ENCODE measurements at regions not wholly inside any gene's neighbourhood (a gene's known extent, or its start where the extent isn't known, plus 50 kb on each side); places are given as distances from the start of the nearest gene placed in this dataset.

DNA sequence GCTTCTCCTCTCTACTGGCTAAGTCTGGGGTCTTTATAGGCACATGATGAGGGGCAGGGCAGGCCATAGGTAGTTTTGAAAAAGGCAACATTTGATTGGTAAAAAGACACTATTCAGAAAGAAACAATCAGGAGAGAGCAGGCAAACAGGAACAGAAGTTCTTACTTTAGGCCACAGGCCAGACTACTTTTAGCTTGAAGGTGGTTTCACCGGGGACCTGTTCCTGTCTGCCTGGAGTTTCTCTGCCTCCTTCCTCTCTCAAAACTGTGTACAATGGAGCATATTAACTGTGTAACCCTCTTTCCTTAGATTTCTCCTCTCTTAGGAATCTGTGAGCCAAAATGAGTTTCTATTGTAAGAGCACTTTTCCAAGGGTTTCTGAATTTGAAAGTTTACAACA is 167.9 kb upstream of the AVPR1A start:
- no peak for DNase-seq (ENCODE audit: low read depth)

DNA sequence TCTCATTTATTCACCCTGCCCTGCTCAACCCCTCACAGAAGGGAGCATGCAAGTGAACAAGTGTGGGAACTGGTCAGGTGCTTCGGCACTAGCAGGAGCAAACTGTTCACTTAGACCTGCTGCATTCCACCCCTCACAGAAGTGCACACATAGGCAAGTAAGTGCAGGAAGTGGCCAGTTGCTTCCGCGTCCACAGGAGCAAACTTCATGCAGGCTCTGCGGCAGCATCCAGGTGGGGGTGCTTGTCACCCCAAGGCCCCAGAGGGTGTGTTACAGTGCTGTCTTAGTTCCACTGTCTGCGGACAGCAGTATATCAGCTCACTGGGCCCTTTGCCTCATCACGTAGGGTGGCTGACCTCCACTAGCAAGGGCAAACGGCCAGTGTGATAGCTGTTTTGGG is 167.3 kb upstream of the AVPR1A start:
- DNase-seq (ENCODE audit: low read depth), result no peak

DNA sequence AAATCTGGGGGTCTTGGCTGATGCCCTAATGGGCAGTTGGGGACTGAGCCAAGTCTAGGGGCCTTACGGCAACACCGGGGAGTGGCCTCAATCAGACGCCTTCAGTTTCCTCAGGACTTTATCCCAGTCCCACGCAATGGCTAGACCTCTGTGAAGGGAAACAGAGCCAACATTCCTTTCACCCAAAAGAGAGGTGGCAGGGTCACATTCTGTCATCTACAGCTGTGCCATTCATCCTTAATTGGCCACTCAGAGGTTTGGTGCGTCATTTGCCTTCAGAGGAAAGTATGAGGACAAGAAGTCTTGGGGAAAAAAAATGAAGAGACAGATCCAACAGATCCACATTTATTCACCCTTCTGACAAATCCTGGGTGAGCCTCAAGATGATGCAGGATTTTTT is 166.9 kb upstream of the AVPR1A start:
- DNase-seq (ENCODE audit: low read depth), result peak; percentile 89

DNA sequence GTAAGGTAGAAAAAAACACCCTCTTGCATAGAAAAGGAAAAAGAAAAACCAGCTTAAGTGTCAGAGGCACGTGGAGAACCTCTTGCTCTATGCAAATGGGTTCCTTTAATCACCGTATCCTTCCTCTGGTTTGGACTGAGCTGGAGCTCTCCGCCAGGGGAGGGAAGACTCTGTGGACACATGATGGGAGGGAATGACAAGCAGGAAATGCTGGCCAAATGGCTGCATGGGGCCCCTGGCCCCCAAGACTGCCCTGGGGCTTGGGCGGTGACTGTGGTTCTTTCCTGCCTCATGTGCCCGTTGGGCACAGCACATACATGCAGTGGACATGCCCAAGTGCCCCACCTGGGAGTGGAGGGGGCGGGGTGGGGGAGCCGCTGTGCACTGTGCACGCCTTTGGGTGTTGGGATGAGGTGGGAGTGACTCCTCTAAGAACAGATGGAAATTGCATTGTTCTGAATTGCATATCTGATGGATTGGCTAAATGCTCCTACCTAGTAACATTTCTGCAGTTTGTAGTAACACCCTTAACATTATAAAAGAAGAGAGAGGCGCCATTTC is 166.4 kb upstream of the AVPR1A start:
- peak; percentile 84 for DNase-seq (ENCODE audit: low read depth)

DNA sequence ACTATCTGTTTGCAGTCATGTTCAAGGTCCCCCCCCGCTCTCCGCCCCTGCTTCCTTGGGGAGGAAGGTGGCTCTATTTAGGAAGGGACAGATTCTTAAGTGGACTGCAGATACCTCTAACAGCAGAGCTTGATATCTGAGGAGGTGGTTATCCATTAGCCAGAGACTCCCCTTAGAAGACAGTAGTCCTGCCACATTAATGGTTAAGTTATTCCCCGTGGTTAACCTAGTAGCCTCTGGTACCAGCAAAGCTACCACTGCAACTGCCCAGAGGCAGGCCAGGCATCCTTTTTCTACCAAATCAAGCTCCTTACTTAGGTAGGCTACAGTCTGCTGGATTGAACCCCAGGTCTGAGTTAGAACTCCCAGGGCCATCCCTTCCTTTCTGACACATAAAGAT is 162.1 kb upstream of the AVPR1A start:
- DNase-seq (ENCODE audit: low read depth), result no peak

DNA sequence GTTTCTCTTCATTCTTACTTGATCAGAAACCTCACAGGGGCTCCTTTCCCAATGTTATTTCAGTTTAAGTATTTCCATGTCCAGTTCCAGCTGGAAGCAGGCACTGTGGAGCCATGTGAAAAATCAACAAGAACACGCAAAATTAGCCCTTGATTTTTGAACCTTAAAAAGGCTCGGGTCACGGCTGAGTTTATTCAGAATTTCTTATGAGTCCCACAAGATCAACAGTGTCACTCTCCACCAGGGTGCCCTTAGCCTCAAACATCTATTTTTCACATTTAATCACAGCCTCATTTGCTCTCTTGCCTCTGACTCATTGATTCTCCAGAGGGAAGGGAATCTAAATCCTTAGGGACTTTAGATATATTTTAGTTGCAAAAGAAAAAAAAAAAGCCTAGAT is 157.7 kb upstream of the AVPR1A start:
- peak; percentile 62 for DNase-seq (ENCODE audit: low read depth)

DNA sequence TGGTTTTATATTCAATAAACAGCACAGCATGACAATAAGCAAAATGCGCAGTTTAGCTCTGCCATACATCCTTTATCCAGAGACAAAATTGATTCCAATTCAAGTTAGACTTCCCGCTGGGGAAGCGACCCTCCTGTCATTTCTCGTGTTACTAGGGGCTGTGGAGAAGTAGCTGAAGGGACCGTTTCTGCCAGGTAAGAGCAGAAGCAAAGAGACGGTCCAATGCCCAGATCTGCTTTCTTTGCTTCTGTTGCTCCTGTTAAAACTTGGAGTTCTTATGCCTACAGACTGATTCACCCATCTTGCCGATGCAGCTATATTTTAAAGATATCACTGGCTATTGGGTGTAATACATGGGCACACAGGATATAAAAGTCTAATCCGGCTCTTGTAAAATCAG is 156.8 kb upstream of the AVPR1A start:
- no peak for DNase-seq (ENCODE audit: low read depth)

DNA sequence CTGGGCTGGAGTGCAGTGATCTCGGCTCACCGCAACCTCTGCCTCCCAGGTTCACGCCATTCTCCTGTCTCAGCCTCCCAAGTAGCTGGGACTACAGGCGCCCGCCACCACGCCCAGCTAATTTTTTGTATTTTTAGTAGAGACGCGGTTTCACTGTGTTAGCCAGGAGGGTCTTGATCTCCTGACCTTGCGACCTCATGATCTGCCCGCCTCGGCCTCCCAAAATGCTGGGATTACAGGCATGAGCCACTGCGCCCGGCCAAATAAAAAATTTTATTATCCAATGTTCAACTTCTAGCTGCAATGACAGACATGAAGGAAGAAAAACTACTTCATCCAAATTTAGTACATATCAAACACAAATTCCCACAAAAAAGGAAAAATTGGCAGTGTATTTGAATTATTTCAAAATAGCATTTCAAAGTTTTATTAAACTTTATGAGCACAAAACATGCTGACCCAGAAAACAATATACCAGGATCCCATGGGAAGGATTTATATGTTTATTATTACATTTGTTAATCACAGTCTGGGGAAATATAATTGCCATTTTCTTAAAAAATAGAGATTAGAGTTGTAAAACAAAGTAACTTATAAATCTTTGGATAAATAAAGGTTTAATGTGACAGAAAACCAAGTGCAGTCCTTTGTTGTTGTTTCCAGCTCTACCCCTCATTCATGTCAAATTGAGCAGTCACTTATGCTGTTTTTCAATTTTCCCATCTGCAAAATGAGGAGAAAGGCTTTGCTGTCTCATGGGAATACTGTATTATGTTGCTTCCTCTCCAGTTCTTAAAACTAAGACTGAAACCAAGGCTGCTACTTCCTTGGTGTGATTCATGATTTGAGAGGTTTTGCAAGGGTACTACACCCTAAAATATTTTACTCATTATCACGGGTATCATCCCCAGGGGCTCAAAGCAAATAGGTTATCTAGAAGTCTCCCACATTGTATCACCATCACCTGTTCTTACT is 155.2 kb upstream of the AVPR1A start:
- DNase-seq (ENCODE audit: low read depth), result peak; percentile 35

DNA sequence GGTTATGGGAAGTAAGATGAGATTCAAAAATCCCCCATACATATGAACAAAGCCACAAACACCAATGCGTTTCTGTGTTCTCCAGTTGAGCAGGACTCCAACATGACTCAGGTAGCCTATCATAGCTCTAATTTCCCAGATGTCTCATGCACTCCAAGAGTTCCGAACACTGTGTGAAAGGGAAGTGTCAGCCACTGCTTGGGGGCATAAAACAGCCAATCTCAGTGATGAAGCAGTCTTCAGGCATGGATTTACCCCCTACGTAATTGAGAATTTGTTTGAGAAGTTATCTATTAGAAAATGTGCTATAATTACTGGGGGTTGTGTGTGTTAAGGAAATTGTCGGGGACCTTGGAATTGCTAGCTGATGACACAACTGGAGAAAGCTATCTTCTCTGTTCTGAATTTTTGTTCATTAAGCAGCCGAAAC is 153.9 kb upstream of the AVPR1A start:
- peak; percentile 76 for DNase-seq (ENCODE audit: low read depth)

DNA sequence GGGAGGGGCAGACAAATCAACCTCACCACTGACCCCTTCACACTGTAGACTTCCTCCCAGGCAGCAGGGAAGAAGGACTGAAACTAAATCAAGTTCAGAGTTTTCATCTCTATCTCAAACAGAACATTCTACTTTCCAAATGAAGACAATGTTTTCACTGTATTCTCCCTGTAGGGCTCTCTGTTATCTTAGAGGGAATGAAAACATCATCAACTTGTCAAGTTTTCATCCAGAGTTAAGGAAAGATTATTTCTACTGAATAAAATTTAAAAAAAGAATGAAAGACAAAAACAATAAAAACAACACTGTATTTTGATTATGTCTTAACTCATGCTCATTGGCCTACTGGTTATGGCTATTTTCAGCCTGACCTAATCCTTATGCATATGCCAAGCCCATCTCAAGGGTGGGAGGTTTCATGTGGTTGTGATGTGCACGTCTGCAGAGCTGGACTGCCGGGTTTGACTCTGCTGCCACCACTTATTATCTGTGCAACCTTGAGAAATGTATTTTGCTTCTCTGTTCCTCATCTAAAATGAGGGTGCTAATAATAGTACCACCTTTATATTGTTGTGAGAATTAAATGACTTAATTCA is 152.0 kb upstream of the AVPR1A start:
- DNase-seq (ENCODE audit: low read depth), result no peak

DNA sequence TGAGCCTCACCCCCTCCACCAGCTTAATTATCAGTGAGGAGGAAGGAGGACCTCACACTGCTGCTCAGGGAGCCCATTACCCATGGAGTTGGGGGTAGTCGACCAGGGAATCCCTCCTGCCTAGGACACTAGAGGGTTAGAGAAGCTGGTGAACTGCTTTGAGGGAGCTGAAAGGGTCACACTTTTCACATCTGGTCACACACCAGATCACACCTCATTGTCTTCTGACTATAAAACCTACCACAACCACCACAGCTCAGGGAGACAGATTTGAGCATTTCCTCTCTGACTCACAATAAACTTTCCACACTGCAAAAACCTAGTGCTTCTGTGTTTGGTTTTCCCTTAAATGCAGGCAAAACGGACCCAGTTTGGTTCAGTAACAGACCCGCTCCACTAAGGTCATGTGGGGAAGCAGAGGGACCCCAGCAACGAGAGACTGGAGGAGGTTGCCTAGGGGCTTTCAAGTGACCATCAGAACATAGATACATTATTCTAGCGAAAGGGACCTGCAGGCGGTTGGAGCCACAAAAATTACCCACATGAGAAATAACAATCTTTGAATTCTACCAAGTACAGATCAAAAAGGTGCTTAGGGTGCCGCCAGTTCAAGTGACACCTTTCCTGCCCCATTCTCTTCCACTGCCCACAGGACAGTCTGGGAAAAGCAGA is 151.4 kb upstream of the AVPR1A start:
- peak; percentile 75 for DNase-seq (ENCODE audit: low read depth)

DNA sequence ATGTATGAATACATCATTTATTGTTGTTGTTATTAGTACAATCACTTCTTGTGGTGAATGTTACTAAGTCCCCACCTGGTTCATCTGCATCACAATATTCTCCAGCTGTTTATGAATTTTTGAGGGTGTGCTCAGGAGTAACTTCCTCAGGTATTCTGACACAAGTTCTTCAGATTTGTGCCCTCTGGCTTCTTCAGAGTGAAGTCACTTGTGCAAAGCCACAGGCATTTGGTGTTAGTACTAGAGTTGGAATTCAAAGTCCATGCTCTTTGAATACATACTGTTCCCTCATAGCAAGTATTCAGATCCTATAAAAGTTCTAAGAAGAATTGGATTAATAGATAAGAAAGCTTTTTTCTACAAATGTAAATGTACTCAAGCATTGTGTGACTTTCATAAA is 150.3 kb upstream of the AVPR1A start:
- DNase-seq (ENCODE audit: low read depth), result peak; percentile 38

DNA sequence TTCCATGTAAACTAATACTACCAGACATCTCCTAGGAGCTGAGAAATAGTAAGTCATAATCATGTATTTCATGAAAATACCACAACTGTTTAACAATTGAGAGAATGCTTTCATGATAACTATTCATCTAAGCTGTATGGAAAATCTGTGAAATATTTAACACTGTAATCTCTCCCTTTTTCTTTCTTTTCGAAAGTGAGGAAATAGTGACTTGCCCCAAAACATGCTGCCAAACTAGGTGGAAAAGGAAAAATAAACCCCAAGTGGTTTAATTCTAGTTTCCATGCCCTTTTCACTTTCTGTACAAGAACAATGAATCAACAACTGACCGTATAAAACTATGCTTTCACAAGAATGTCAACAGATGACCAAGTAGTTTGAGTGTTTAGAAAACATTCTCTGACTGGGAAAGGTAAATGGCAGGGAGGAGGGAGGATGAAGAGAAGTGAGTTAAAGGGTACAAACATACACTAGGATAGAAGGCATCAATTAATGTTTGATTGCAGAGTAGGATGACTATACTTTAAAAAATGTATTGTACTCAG is 147.5 kb upstream of the AVPR1A start:
- DNase-seq (ENCODE audit: low read depth), result no peak

DNA sequence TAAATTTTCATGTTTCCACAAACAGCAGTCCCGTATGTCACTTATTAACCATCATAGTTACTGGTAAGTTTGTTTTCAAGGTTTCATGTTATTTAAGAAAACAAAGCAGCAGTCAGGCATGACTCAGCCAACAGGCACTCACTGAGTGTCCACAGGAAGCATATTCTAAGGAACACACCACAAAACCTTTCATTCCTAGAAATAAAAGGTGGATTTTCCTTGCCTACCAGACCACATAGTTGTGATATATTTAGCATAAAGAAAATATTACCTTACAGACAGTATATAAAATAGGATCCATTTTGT is 143.3 kb upstream of the AVPR1A start:
- peak; percentile 90 for DNase-seq (ENCODE audit: low read depth)

DNA sequence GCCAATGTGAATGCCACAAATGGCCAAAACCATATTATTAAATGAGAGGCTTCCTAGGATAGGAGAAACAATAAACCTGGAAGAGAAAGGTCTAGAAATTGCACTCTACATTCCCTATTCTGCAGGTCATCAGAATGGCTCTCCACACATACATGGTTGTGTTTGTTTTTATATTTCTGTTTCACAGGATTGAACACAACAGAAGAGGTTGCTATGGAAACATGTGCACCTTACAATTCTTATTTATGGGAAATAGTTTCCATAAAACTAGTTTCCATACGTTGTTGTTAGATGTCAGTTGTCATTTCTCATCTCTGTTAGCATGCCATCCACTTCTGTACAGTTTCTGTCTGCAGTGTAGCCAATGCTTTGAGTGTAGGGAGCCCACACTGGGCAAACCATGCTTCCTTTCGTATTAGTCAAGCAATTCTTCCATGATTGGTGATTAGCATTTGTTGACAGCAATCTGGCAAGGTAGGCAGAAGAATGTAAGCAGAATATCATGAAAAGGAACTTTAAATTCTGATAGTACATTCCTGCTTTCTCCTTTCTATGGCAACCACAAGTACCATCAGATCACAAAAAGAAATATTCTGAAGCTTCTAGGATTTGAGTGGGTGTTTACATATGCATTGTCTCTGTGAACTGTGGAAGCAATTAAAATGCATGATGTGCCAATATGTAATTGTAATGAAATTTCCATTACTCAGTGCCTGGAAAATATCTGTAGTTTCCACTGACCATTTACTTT is 141.6 kb upstream of the AVPR1A start:
- DNase-seq (ENCODE audit: low read depth), result no peak

DNA sequence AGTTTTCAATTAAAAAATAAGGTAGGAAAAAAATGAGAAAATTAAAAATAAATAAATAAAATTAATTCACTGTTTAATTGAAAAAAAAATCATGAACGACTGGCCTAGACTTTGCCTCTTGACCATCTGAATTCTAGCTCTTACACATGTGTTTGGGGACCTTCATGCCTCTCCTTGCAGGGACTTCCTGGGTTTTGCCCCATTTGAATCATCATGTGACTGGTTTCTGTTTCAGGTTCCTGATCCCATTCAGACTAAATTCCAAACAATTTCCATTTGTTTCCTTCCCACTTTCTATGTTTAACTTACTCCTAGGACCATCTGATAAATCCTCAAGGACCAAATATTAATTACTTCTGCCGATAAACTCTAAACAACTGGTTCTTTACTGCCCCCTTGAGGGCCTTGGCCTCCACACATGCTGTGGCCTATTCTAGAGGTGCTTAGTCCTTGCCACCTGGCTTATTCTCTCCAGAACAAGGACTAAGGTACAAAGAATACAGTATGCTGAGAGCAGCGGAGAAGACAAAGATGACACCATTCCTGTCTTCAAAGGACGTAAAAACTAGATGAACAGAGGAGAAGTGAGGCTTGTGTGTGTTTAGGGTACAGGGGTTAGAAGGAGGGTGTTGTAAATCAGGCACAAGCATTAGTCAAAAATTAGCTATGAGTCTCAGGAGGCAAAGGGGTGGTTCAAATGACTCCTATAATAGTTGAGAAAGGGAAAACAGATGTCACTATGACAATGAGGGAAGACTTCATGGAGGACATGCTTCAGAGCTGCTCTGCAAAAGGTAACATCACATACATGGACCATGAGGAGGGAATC is 125.8 kb upstream of the AVPR1A start:
- DNase-seq (ENCODE audit: low read depth), result peak; percentile 29

DNA sequence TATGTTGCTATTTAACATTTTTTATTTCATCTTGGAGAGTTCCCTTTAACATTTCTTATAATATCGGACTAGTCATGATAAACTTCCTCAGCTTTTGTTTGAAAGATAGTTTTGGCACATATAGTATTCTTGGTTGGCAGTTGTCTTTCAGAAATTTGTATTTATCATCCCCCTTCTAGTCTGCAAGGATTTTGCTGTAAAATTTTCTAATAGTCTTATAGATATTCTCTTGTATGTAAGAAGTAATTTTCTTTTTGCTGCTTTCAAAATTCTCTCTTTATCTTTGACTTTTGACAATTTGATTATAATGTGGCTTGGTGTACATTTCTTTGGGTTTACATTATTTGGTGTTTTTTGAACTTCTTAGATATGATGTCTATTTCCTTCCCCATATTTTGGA is 116.0 kb upstream of the AVPR1A start:
- no peak for DNase-seq (ENCODE audit: low read depth)

DNA sequence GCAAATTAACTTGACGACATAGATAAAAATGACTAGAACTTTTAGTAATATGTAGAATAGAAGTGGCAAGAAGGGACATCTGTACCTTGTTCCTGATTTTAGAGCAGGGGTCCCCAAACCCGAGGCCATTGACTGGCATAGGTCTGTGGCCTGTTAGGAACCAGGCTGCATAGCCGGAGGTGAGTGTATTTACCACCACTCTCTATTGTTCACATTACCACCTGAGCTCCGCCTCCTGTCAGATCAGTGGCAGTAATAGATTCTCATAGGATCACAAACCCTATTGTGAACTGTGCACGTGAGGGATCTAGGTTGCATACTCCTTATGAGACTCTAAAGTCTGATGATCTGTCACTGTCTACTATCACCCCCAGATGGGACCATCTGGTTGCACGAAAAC is 113.6 kb upstream of the AVPR1A start:
- no peak for DNase-seq (ENCODE audit: low read depth)

DNA sequence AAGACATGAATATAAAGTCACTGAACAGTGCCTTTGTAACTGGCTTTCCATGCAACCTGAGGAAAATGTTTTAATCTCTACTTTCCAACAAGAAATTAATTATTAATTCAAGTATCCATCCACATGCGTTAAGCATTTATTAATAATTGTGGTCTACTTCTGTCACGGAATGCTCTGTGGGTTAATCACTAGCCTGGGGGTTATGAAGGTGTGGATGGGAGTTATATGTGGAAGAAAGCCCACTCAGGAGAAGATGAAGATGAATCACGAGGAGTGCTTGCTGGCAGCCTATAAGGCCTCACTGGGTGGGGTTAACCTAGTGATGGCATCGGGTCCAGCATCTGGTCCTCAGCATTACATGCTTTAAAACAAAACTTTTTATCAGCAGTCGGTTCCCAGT is 99.5 kb upstream of the AVPR1A start:
- no peak for DNase-seq (ENCODE audit: low read depth)

DNA sequence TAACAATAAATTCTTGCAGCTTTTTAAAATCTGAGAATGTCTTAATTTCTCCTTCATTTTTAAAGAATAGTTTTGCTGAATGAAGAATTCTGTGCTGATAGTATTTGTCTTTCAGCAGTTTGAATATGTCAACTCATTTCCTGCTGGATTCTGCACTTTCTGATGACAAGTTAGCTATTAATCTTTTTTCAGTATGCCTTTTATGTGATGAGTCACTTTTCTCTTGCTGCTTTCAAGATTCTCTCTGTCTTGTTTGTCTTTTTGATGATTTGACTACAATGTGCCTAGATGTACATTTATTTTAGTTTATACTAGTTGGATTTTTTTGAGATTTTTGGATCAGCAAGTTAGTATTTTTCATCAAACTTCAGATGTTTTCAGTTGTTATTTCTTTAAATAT is 87.9 kb upstream of the AVPR1A start:
- peak; percentile 2 for DNase-seq (ENCODE audit: low read depth)

DNA sequence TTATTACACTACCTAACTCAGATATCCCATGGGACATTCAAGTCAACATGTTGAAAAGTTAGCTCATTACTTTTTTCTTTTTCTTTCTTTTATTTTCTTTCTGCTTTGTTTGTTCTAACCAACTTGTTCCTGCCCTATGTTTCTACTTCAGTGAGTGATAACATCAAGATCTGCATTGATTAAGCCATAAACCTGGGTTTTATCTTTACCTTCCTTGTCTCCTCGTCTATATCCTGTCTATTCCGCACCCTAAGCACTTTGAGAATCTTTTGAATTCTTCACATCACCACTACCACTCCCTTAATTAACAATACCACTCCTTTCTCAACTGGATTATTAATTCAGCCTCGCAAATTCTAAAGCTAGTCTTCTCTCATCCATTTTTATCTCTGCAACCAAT is 81.9 kb upstream of the AVPR1A start:
- no peak for DNase-seq (ENCODE audit: low read depth)

All from RPMI7951 (cell line).